ENCODE measurements at regions not wholly inside any gene's neighbourhood (a gene's known extent, or its start where the extent isn't known, plus 50 kb on each side); places are given as distances from the start of the nearest gene placed in this dataset.

GRCh38 chr4:159979953-159980352 is 877.1 kb downstream of the RAPGEF2 start:
- H3K36me3 ChIP-seq (ENCODE audit: control insufficient read depth, insufficient read depth, low read length) = no peaks in the 10 kb centered on the region
- H3K4me1 ChIP-seq = no peaks in the 10 kb centered on the region
- H2AFZ ChIP-seq = no peak overlapping the region
- H3K9me3 ChIP-seq (ENCODE audit: control insufficient read depth, low read length) = no peaks in the 10 kb centered on the region
- H3K27ac ChIP-seq = no peak overlapping the region
- no peak overlapping the region for H3K9ac ChIP-seq
- H3K4me3 ChIP-seq (ENCODE audit: low read depth, low read length) = no peak overlapping the region
- no peaks in the 10 kb centered on the region for H3K79me2 ChIP-seq
- no peak for TF ChIP-seq CTCF (IDR thresholded peaks at IDR 0.05)
- H3K4me2 ChIP-seq (ENCODE audit: low read length) = no peak overlapping the region
- no peaks in the 10 kb centered on the region for H3K27me3 ChIP-seq (ENCODE audit: control insufficient read depth, insufficient read depth, low read length)

GRCh38 chr4:159980826-159981468 is 878.1 kb downstream of the RAPGEF2 start:
- no peaks in the 10 kb centered on the region for H3K9me3 ChIP-seq (ENCODE audit: control insufficient read depth, low read length)
- no peak overlapping the region for H3K4me3 ChIP-seq (ENCODE audit: low read depth, low read length)
- no peak overlapping the region for H2AFZ ChIP-seq
- no peaks in the 10 kb centered on the region for H3K4me1 ChIP-seq
- H3K79me2 ChIP-seq = no peaks in the 10 kb centered on the region
- no peak overlapping the region for H3K27ac ChIP-seq
- TF ChIP-seq CTCF (IDR thresholded peaks at IDR 0.05) = no peak
- H3K36me3 ChIP-seq (ENCODE audit: control insufficient read depth, insufficient read depth, low read length) = no peaks in the 10 kb centered on the region
- H3K9ac ChIP-seq = no peak overlapping the region
- H3K4me2 ChIP-seq (ENCODE audit: low read length) = no peak overlapping the region
- H3K27me3 ChIP-seq (ENCODE audit: control insufficient read depth, insufficient read depth, low read length) = no peaks in the 10 kb centered on the region

- Histone ChIP-seq H3K4me2 (ENCODE audit: low read length) (no peak overlapping the region), H3K27ac (no peak overlapping the region), H3K79me2 (no peaks in the 10 kb centered on the region), H3K27me3 (ENCODE audit: control insufficient read depth, insufficient read depth, low read length) (no peaks in the 10 kb centered on the region), H3K9me3 (ENCODE audit: control insufficient read depth, low read length) (no peaks in the 10 kb centered on the region), H3K4me1 (no peaks in the 10 kb centered on the region), H3K4me3 (ENCODE audit: low read depth, low read length) (no peak overlapping the region), H3K36me3 (ENCODE audit: control insufficient read depth, insufficient read depth, low read length) (no peaks in the 10 kb centered on the region), H2AFZ (no peak overlapping the region), H3K9ac (no peak overlapping the region)
- no peak for TF ChIP-seq CTCF (IDR thresholded peaks at IDR 0.05)
These were observed 878.6 kb downstream of the RAPGEF2 start for GRCh38 chr4:159981469-159981856.

- H3K79me2 ChIP-seq = no peaks in the 10 kb centered on the region
- no peaks in the 10 kb centered on the region for H3K27me3 ChIP-seq (ENCODE audit: control insufficient read depth, insufficient read depth, low read length)
- TF ChIP-seq CTCF (IDR thresholded peaks at IDR 0.05) = no peak
These were observed 880.2 kb downstream of the RAPGEF2 start for GRCh38 chr4:159983082-159983481.

More at GRCh38 chr4:159983082-159983481, 880.2 kb downstream of the RAPGEF2 start:
- H2AFZ ChIP-seq = no peak overlapping the region
- H3K27ac ChIP-seq = no peak overlapping the region
- no peaks in the 10 kb centered on the region for H3K9me3 ChIP-seq (ENCODE audit: control insufficient read depth, low read length)
- no peak overlapping the region for H3K4me3 ChIP-seq (ENCODE audit: low read depth, low read length)
- H3K36me3 ChIP-seq (ENCODE audit: control insufficient read depth, insufficient read depth, low read length) = no peaks in the 10 kb centered on the region
- H3K4me2 ChIP-seq (ENCODE audit: low read length) = no peak overlapping the region
- no peaks in the 10 kb centered on the region for H3K4me1 ChIP-seq
- H3K9ac ChIP-seq = no peak overlapping the region

All from parathyroid adenoma (tissue), 2 donors.